LNCaP clone FGC (cell line): ENCODE measurements at regions not wholly inside any gene's neighbourhood (a gene's known extent, or its start where the extent isn't known, plus 50 kb on each side); places are given as distances from the start of the nearest gene placed in this dataset.

Experiments
- DNase-seq: peaks from one replicate; pipeline ENCODE4 v3.0.0-alpha.2; 2011; ENCODE audit warnings: low read depth
- H3K4me3 ChIP-seq: 2 replicates; pipeline ENCODE4 v1.5.1; 2011; ENCODE audit warnings: mild to moderate bottlenecking, low read depth, low read length, control low read depth
- TF ChIP-seq, protein P1 (sequence below): IDR thresholded peaks from 2 replicates; pipeline ENCODE4 v1.5.1; 2012; ENCODE audit warnings: mild to moderate bottlenecking; ENCODE audit not compliant: control insufficient read depth, insufficient read depth; ENCODE audit errors: extremely low read depth

- TF ChIP-seq, protein P1, sequence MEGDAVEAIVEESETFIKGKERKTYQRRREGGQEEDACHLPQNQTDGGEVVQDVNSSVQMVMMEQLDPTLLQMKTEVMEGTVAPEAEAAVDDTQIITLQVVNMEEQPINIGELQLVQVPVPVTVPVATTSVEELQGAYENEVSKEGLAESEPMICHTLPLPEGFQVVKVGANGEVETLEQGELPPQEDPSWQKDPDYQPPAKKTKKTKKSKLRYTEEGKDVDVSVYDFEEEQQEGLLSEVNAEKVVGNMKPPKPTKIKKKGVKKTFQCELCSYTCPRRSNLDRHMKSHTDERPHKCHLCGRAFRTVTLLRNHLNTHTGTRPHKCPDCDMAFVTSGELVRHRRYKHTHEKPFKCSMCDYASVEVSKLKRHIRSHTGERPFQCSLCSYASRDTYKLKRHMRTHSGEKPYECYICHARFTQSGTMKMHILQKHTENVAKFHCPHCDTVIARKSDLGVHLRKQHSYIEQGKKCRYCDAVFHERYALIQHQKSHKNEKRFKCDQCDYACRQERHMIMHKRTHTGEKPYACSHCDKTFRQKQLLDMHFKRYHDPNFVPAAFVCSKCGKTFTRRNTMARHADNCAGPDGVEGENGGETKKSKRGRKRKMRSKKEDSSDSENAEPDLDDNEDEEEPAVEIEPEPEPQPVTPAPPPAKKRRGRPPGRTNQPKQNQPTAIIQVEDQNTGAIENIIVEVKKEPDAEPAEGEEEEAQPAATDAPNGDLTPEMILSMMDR: no peak
- no peak for DNase-seq
- H3K4me3 ChIP-seq: no peak overlapping the region
Observed at GRCh38 chr2:150276737-150277136, 210.7 kb downstream of the RND3 start.

- TF ChIP-seq, protein P1: no peak
- H3K4me3 ChIP-seq: no peak overlapping the region
- DNase-seq: no peak
Observed at GRCh38 chr2:150274108-150274507, 213.4 kb downstream of the RND3 start.

DNA sequence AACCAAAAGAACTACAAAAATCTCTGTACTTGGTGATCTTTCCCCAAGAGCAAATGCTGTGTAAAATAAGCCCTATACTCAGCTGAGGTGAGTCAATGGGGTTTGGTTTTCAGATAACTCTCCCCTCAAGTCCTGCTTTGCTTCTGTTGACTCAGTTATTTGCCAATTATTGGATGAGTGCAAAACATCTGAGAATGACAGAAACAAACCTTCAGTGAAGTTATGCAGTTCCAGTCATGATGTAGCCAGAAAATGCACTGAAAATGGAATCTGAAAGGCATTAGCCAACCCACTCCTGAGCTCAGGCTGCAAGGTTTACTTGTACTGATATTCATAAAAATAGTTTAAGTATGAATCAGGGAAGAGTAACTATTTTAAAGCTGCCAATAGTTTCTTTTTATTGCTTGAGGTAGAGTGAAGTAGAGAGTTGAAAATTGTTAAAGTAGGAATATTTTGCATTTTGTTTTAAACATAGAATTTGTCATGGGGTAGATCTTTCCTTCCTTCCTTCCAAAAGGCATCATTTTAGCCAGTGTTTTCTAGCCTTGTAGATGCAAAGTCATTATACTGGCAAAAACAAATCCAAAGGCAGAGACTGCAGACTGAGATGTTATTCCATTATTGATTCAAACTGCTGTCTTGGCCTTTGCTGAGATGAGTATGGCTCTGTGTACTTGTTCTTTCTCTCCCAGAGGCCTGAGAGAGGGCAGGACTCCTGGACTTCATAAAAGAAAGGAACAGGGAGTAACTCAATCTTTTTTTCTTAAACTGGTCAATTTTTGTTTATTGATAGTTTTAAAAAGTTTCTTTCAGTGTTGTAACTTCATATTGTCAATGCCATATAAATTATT, 215.3 kb downstream of the RND3 start:
- DNase-seq: no peak
- no peak overlapping the region for H3K4me3 ChIP-seq
- TF ChIP-seq, protein P1: no peak

- TF ChIP-seq, protein P1: no peak
- H3K4me3 ChIP-seq: no peak overlapping the region
- no peak for DNase-seq
Observed at GRCh38 chr2:150267651-150268415, 219.6 kb downstream of the RND3 start.

DNA sequence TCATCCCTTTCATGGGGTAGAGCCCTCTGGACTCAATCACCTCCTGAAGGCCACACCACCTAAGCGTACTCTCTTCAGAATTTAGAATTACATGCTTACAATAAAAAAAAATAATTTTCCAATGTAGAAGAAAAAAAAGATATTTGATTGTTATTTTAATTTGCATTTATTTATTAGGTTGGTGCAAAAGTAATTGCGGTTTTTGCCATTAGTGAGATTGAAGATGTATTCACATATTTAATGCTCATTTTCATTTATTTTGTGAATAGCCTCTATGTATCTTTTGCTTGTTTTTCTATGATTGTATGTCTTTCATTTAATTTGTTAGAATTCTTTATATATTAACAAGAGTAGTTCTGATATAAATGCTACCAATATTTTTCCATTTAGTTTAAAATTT, 220.5 kb downstream of the RND3 start:
- H3K4me3 ChIP-seq: no peak overlapping the region
- TF ChIP-seq, protein P1: no peak
- no peak for DNase-seq

DNA sequence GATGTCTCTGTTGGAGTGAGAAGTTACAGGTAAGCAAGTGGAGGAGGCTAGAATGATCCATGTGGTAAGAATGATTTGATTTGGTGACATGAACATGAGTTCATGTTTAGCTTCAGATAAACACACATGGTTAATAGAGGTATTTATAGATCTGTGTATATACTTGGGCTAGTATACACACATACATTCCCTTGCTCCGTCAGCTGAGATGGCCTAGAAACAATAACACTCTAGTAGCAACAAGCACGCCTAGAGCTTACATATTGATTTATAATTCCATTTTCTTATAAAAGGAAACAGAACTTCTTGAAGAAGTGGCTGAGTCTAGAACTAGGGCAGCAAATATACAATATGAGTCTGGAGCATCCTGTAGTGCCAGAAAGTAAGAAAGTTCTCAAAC, 223.0 kb downstream of the RND3 start:
- DNase-seq: no peak
- TF ChIP-seq, protein P1: no peak
- H3K4me3 ChIP-seq: no peak overlapping the region
